ENCODE measurements at regions not wholly inside any gene's neighbourhood (a gene's known extent, or its start where the extent isn't known, plus 50 kb on each side); places are given as distances from the start of the nearest gene placed in this dataset.
"Not testable (repeated sequence)": the region's sequence is repeated elsewhere in the genome, so short reads cannot be mapped to it uniquely, and the experiment has no call there.

DNA sequence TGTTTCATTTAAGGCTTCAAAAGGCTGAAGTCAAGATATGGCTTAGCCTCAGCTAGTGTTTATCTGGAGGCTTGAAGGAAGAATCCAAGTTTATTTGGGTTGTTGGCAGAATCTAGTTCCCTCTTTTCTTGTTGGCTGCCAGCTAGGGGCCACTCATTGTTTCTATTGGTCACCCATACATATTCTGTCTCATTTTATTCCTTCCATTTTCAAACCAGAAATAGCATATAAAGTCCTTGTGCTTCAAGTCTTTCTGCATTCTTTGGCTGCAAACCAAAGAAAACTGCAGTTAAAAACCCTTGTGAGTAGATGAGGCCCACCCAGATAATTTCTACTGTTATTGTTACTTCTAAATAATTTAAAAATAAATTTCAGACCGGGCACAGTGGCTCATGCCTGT, 301.7 kb downstream of the OXSM start:
- ChIA-PET POLR2A (no interaction called here), CTCF (no interaction called here)

DNA sequence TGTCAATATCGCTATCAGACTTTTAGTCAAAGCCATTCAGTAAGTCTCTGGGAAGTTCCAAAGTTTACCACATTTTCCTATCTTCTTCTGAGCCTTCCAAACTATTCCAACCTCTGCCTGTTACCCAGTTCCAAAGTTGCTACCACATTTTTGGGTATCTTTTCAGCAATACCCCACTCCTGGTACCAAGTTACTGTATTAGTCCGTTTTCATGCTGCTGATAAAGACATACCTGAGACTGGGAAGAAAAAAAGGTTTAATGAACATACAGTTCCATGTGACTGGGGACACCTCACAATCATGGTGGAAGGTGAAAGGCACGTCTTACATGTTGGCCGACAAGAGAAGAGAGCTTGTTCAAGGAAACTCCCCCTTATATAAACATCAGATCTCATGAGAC, 307.2 kb downstream of the OXSM start:
- DNase-seq (ENCODE audit: low read depth, low spot score); POLR2A ChIA-PET; CTCF ChIA-PET; H3K4me3 ChIP-seq (ENCODE audit: low read depth, low read length): not testable (repeated sequence)

More for the DNA sequence above, 301.7 kb downstream of the OXSM start:
- TF ChIP-seq, protein P1, sequence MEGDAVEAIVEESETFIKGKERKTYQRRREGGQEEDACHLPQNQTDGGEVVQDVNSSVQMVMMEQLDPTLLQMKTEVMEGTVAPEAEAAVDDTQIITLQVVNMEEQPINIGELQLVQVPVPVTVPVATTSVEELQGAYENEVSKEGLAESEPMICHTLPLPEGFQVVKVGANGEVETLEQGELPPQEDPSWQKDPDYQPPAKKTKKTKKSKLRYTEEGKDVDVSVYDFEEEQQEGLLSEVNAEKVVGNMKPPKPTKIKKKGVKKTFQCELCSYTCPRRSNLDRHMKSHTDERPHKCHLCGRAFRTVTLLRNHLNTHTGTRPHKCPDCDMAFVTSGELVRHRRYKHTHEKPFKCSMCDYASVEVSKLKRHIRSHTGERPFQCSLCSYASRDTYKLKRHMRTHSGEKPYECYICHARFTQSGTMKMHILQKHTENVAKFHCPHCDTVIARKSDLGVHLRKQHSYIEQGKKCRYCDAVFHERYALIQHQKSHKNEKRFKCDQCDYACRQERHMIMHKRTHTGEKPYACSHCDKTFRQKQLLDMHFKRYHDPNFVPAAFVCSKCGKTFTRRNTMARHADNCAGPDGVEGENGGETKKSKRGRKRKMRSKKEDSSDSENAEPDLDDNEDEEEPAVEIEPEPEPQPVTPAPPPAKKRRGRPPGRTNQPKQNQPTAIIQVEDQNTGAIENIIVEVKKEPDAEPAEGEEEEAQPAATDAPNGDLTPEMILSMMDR (IDR thresholded peaks at IDR 0.05; ENCODE audit: insufficient read depth, low read length, missing control alignments) = no peak
- H3K4me3 ChIP-seq (ENCODE audit: low read depth, low read length) = no peak overlapping the region
- DNase-seq (ENCODE audit: low read depth, low spot score) = no peak

DNA sequence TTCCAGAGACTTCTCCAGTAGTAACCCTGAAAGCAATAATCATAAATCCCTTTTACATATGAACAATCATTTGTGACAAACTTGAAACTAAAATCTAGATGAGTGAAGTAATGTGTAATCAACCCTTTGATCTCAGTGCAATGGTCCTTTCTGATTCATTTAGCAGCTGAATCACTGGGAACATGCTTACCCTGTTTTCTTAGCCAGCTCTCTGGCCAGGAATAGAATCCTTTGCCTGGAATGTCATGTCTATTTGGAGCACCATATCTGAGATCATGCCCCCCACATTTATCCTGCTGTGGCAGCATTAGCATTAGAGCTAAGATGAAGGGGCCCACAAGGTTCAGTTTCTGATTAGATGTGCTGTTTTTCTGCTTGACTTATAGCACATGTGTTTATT, 309.8 kb downstream of the OXSM start:
- H3K4me3 ChIP-seq (ENCODE audit: low read depth, low read length) = no peak overlapping the region
- TF ChIP-seq, protein P1 (IDR thresholded peaks at IDR 0.05; ENCODE audit: insufficient read depth, low read length, missing control alignments) = no peak
- POLR2A ChIA-PET = no interaction called here
- CTCF ChIA-PET = no interaction called here
- no peak for DNase-seq (ENCODE audit: low read depth, low spot score)

DNA sequence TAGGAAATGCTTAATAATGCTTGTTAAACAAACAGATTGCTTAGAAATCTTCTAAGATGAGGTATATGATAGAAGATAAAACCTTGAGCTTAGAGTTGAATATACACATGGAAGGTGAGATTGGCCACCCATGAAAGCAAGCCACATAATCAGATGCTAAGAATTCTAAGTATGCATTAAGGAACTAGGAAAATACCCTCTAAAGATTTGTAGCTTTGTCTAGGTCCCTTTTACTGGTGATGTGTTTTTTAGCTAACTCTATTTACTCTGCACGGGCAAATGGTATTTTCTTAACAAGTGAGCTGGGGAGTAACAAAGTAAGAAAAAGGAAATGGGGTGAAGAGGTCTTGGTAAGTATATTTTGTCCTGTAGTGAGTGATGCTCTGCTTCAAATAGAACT, 310.3 kb downstream of the OXSM start:
- CTCF ChIA-PET = no interaction called here

DNA sequence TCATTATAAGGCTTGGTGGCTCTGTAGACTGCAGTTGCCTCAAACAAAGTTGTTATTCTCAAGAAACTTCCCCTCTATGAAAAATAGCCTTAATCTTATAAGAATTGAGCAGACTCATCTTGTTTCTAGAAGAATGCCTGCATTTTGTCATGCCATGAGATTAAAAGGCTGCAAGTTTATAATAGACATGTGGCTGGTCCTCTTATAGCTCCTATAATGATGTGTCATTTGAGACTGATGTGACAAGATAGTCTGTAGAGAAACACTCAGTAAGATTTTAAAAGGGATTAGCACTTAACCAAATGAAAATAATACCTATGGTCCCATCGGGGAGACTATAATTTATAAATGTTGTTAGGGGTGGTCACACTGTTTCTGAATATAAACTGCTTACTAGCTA, 312.5 kb downstream of the OXSM start:
- no peak overlapping the region for H3K4me3 ChIP-seq (ENCODE audit: low read depth, low read length)
- no peak for DNase-seq (ENCODE audit: low read depth, low spot score)
- TF ChIP-seq, protein P1 (IDR thresholded peaks at IDR 0.05; ENCODE audit: insufficient read depth, low read length, missing control alignments) = no peak
- ChIA-PET POLR2A (no interaction called here), CTCF (no interaction called here)

More for the DNA sequence above, 310.3 kb downstream of the OXSM start:
- DNase-seq (ENCODE audit: low read depth, low spot score) = no peak
- H3K4me3 ChIP-seq (ENCODE audit: low read depth, low read length) = no peak overlapping the region
- TF ChIP-seq, protein P1 (IDR thresholded peaks at IDR 0.05; ENCODE audit: insufficient read depth, low read length, missing control alignments) = no peak
- POLR2A ChIA-PET = no interaction called here

DNA sequence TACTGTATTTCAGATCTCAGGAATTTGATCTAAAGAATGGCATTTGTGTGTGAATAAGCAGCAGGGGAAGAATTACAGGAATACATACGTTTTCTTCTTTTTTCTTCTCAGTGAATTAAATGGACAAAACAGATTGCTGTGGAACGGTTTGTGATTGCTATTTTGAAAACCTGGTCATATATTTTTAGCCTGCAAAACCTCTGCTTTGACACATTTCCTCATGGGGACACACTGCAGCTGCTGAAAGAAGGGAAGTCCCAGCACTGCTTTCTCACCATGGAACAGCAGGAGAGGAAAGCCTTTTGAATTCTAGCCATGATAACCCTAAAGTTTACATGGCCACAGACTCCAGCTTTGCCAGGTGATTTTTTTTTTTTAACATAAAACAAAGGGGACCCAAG, 315.0 kb downstream of the OXSM start:
- no peak for DNase-seq (ENCODE audit: low read depth, low spot score)
- TF ChIP-seq, protein P1 (IDR thresholded peaks at IDR 0.05; ENCODE audit: insufficient read depth, low read length, missing control alignments) = no peak
- POLR2A ChIA-PET = no interaction called here
- CTCF ChIA-PET = no interaction called here
- H3K4me3 ChIP-seq (ENCODE audit: low read depth, low read length) = no peak overlapping the region

DNA sequence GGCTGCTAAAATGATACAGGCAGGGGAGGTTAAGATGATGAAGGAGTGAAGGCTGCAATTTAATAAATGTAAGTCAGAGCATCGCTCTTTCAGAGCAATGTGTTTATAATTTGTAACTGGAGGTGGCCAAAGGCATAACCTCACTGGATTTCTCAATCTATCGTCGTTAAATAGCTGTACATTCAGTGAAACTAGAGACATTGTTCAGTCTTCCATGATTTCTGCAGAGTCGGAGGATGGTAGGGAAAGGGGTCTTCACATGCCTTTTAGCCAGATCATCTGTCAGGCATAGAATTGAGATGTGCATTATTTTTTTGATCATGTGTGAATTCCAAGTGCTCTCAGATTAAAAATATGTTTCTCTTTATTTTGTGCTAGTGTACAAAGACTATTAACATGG, 315.4 kb downstream of the OXSM start:
- POLR2A ChIA-PET = no interaction called here
- CTCF ChIA-PET = no interaction called here
- H3K4me3 ChIP-seq (ENCODE audit: low read depth, low read length) = no peak overlapping the region
- no peak for DNase-seq (ENCODE audit: low read depth, low spot score)
- TF ChIP-seq, protein P1 (IDR thresholded peaks at IDR 0.05; ENCODE audit: insufficient read depth, low read length, missing control alignments) = no peak
